DND-41 (cell line): ENCODE measurements at regions not wholly inside any gene's neighbourhood (a gene's known extent, or its start where the extent isn't known, plus 50 kb on each side); places are given as distances from the start of the nearest gene placed in this dataset.
A peak's percentile ranks its signal among the peaks of the same experiment; 100 is the strongest.

ENCODE experiments used
- ATAC-seq: fragments of 200-7000 bp; cut with Tn5 transposase; 3 replicates; pipeline ENCODE4 v1.9.1; 2021; ENCODE audit warnings: low read depth; ENCODE audit not compliant: insufficient read depth
- DNase-seq: peaks from one replicate; pipeline ENCODE4 v3.0.0-alpha.2; 2020
- H2AFZ ChIP-seq: 2 replicates; pipeline ENCODE4 v1.6.0; 2012; ENCODE audit warnings: low read depth, low read length
- H3K27ac ChIP-seq: 2 replicates; pipeline ENCODE4 v1.5.1; 2012; ENCODE audit warnings: low read length, inconsistent platforms
- H3K27me3 ChIP-seq: fragments of 200-600 bp; sonication (generic); 2 replicates; pipeline ENCODE4 v1.6.0; 2012; ENCODE audit warnings: low read length, mild to moderate bottlenecking, inconsistent platforms; ENCODE audit not compliant: insufficient read depth, poor library complexity
- H3K36me3 ChIP-seq: 2 replicates; pipeline ENCODE4 v1.5.1; 2012; ENCODE audit warnings: low read length, inconsistent platforms; ENCODE audit not compliant: insufficient read depth
- H3K4me1 ChIP-seq: 2 replicates; pipeline ENCODE4 v1.5.1; 2012; ENCODE audit warnings: mild to moderate bottlenecking, low read length; ENCODE audit not compliant: insufficient read depth
- H3K4me2 ChIP-seq: 2 replicates; pipeline ENCODE4 v1.6.0; 2012; ENCODE audit warnings: mild to moderate bottlenecking, moderate library complexity, low read length, inconsistent platforms; ENCODE audit not compliant: insufficient read depth
- H3K4me3 ChIP-seq, 2 experiments: fragments of 200-600 bp in 1 of 2; shearing (Covaris generic) in 1 of 2; 2 replicates each; pipeline ENCODE4 v1.5.1; 2012 to 2016; ENCODE audit warnings: inconsistent platforms in 2 of 2, low read length in 2 of 2, mild to moderate bottlenecking in 2 of 2, low read depth in 1 of 2, moderate library complexity in 1 of 2
- H3K79me2 ChIP-seq: 2 replicates; pipeline ENCODE4 v1.6.0; 2012; ENCODE audit warnings: low read length, inconsistent platforms; ENCODE audit not compliant: insufficient read depth
- H3K9ac ChIP-seq: 2 replicates; pipeline ENCODE4 v1.6.0; 2012; ENCODE audit warnings: low read depth, mild to moderate bottlenecking, inconsistent platforms, low read length, moderate library complexity
- H3K9me3 ChIP-seq: 2 replicates; pipeline ENCODE4 v1.5.1; 2012; ENCODE audit warnings: low read length, moderate library complexity, mild to moderate bottlenecking, inconsistent platforms; ENCODE audit not compliant: insufficient read depth, severe bottlenecking
- H4K20me1 ChIP-seq: 2 replicates; pipeline ENCODE4 v1.6.0; 2012; ENCODE audit warnings: low read length; ENCODE audit not compliant: insufficient read depth
- CTCF ChIP-seq: IDR thresholded peaks from 2 replicates; pipeline ENCODE4 v1.5.1; 2012; ENCODE audit warnings: borderline replicate concordance, low read length, moderate library complexity, mild to moderate bottlenecking; ENCODE audit not compliant: poor library complexity, severe bottlenecking; ENCODE audit errors: extremely low read depth
- EZH2 ChIP-seq: IDR thresholded peaks from 3 replicates; pipeline ENCODE4 v1.6.1; 2012; ENCODE audit warnings: borderline replicate concordance, low read depth, mild to moderate bottlenecking, moderate library complexity, low read length, inconsistent platforms; ENCODE audit not compliant: severe bottlenecking

GRCh38 chr17:77388384-77389306 is 247.9 kb downstream of the SEC14L1 start:
- TF ChIP-seq CTCF, result no peak
- TF ChIP-seq EZH2, result no peak
- Histone ChIP-seq H4K20me1 (peaks cover 72% of the 10 kb centered on the region), H2AFZ (no peak overlapping the region), H3K4me3 (peak overlapping the region in 1 of 2 experiments; percentile 45; a peak in 2 of 4 replicates), H3K36me3 (peaks cover 38% of the 10 kb centered on the region; the same call in 1 of the 2 replicates), H3K4me2 (peak overlapping the region; percentile 80), H3K9ac (peak overlapping the region; percentile 47), H3K4me1 (peaks cover 75% of the 10 kb centered on the region), H3K79me2 (peaks cover 92% of the 10 kb centered on the region), H3K9me3 (no peaks in the 10 kb centered on the region), H3K27ac (peak overlapping the region; percentile 96), H3K27me3 (no peaks in the 10 kb centered on the region)
- no peak for DNase-seq
- no peak; the same call in 1 of the 3 replicates for ATAC-seq

- no peak overlapping the region for H3K4me3 ChIP-seq
Observed at GRCh38 chr17:77390870-77391269, 250.1 kb downstream of the SEC14L1 start.

GRCh38 chr17:77391668-77392375 is 251.1 kb downstream of the SEC14L1 start:
- peaks cover 31% of the 10 kb centered on the region; the same call in 1 of the 2 replicates for H3K36me3 ChIP-seq
- TF ChIP-seq CTCF (no peak), EZH2 (no peak)
- H3K27me3 ChIP-seq, result no peaks in the 10 kb centered on the region
- no peak for ATAC-seq
- peak overlapping the region; percentile 42 for H3K27ac ChIP-seq
- DNase-seq, result peak; percentile 44
- H3K4me2 ChIP-seq, result no peak overlapping the region
- peaks cover 92% of the 10 kb centered on the region for H3K79me2 ChIP-seq
- no peaks in the 10 kb centered on the region for H3K9me3 ChIP-seq
- H2AFZ ChIP-seq, result no peak overlapping the region
- H3K9ac ChIP-seq, result peak overlapping the region; percentile 14; the same call in 1 of the 2 replicates
- peaks cover 59% of the 10 kb centered on the region for H4K20me1 ChIP-seq
- H3K4me1 ChIP-seq, result peaks cover 59% of the 10 kb centered on the region
- no peak overlapping the region for H3K4me3 ChIP-seq

More at GRCh38 chr17:77390870-77391269, 250.1 kb downstream of the SEC14L1 start:
- peaks cover 92% of the 10 kb centered on the region for H3K79me2 ChIP-seq
- peaks cover 31% of the 10 kb centered on the region; the same call in 1 of the 2 replicates for H3K36me3 ChIP-seq
- no peak for DNase-seq
- no peak for ATAC-seq
- H3K27ac ChIP-seq, result peak overlapping the region; percentile 42
- H4K20me1 ChIP-seq, result peaks cover 63% of the 10 kb centered on the region
- no peaks in the 10 kb centered on the region for H3K9me3 ChIP-seq
- H3K27me3 ChIP-seq, result no peaks in the 10 kb centered on the region
- H3K9ac ChIP-seq, result no peak overlapping the region
- TF ChIP-seq CTCF (no peak), EZH2 (no peak)
- H3K4me1 ChIP-seq, result peaks cover 68% of the 10 kb centered on the region
- no peak overlapping the region for H3K4me2 ChIP-seq
- no peak overlapping the region for H2AFZ ChIP-seq
